D721Med (cell line): ENCODE measurements at regions not wholly inside any gene's neighbourhood (a gene's known extent, or its start where the extent isn't known, plus 50 kb on each side); places are given as distances from the start of the nearest gene placed in this dataset.

ENCODE experiments used
- DNase-seq: peaks from one replicate; pipeline ENCODE4 v3.0.0; 2011; ENCODE audit warnings: low spot score; ENCODE audit not compliant: insufficient read length
- FAIRE-seq: peaks from 2 replicates; lab custom pipeline; 2011; peaks lifted over from hg19 to GRCh38; lab: Jason Lieb, UNC
- TF ChIP-seq, protein P1 (sequence below): IDR thresholded peaks from 2 replicates; pipeline ENCODE4 v1.5.1; 2012; ENCODE audit warnings: mild to moderate bottlenecking, control low read depth; ENCODE audit not compliant: insufficient read depth; ENCODE audit errors: missing control alignments

DNA sequence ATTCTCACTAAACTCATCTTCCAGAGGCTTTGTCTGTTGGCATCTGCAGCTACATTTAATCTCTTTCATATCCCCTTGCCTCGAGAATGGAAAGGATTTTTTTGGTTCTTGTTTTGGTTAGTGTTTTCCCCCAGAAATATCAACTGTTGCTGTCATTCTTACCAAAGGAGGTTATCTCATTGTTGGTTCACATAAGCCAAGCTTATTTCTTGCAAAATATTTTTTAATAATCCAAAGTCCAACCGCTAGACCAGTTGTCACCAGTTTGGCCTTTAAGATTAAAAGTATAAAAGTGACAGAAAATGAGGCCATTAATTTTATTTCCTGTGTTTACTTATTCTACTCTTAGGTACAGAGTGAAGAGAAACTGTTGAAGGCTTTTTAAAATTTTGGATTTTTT is 66.5 kb upstream of the PROX1 start:
- DNase-seq (no peak), FAIRE-seq (peak; percentile 63)
- TF ChIP-seq, protein P1, sequence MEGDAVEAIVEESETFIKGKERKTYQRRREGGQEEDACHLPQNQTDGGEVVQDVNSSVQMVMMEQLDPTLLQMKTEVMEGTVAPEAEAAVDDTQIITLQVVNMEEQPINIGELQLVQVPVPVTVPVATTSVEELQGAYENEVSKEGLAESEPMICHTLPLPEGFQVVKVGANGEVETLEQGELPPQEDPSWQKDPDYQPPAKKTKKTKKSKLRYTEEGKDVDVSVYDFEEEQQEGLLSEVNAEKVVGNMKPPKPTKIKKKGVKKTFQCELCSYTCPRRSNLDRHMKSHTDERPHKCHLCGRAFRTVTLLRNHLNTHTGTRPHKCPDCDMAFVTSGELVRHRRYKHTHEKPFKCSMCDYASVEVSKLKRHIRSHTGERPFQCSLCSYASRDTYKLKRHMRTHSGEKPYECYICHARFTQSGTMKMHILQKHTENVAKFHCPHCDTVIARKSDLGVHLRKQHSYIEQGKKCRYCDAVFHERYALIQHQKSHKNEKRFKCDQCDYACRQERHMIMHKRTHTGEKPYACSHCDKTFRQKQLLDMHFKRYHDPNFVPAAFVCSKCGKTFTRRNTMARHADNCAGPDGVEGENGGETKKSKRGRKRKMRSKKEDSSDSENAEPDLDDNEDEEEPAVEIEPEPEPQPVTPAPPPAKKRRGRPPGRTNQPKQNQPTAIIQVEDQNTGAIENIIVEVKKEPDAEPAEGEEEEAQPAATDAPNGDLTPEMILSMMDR = no peak

DNA sequence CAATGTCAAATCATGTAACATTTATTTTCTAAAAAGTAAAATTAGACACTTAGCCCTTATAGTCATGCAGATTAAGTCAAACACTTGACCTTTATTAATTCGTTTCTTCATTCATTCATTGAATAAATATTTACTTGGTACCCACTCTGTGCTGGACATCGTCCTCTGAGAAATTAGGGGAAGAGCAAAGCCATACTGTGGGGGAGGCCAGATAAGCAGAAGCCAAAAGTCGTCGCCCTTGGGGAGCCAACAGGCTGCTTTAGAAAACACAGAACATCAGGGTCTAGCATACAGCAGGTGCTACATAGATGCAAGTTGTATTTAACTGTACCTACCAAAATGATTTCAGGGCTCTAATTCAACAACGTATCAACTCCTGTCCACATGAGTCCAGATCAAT is 66.1 kb upstream of the PROX1 start:
- TF ChIP-seq, protein P1 = no peak
- DNase-seq (no peak), FAIRE-seq (no peak)

DNA sequence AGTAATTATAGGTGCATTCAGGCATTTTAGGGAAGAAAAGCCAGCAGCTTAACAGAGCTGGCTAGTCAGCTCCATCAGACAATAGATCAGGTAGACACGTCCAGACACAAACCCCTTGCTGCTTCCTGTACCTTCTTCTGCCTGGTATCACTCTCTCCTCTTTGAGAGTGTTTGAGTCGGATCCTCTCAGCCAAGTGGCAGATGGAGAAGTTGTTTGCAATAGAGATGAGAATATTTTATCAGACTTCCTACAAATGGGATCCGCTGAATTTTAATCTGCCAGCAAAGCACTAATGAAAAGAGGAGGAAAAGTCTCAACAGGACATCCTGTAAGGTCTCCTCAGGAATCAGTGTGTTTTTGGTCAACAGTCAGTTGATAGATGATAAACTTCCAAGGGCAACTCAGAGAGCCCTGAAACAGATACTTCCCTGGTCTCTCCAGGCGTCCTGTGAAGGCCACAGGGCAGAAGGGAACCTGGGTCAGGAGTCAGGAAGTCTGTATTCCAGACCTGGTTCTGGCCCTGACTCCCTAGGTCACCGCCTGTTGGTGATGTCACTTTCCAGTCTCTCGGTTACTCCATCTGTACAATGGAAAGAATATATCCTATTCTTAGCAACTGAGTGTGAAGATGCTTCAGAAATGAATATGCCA is 62.1 kb upstream of the PROX1 start:
- TF ChIP-seq, protein P1 = no peak
- DNase-seq = no peak
- no peak for FAIRE-seq

DNA sequence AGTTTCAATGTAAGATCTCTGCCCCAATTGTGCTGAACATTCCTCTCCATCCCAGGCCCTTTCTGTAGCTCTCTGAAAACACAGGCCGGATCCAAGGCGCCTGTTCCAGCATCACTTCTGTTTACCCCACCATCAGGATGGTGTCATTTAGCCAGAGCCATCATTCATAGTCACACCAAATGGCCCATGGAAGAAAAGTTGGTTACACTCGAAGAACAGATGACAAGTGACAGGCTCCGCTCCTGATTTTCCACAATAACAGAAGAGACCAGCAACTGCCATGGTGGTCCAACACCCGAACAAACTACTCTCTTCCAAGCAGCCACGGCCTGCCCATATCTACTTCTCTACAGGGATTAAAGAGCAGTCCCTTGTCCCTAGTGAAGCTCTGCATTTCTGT is 59.9 kb upstream of the PROX1 start:
- TF ChIP-seq, protein P1 = no peak
- no peak for FAIRE-seq

DNA sequence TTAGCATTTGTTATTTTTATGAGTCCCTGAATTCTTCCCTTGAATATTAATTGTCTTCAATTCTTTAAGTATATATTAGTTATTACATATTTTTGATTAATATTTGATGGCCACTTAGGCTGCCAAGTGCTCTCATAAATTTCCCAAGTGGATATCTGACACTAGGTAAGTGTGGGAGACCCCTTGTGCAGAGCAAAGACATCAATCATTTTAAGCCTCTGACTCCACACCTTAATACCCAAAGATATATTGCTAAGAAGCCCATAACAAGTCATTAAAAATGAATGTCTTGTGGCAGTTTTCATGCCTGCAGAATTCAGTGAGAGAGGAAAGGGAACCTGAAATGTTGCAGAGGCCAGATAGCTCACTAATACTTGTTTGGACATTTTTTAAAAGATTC is 58.4 kb upstream of the PROX1 start:
- TF ChIP-seq, protein P1 = no peak
- FAIRE-seq (no peak), DNase-seq (no peak)

More for the DNA sequence above, 59.9 kb upstream of the PROX1 start:
- DNase-seq = no peak

DNA sequence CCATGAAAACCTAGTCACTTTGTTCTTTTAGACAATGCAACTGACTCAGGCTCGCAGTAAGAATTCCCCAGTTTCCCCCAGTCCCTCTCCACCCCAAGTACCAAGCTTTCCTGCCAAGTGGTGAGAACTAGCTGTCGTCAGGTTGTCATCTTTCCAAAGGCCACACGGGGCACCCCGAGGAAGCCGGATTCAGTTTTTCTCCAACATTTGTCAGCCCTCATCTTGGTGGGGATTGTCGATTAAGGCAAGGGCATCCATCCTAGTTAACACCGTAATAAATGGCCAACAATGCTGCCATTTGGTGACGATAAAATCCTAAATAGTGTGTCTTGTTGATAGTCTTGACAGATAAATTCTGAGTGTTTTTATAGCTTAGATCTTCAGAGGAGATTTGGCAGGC is 55.9 kb upstream of the PROX1 start:
- TF ChIP-seq, protein P1 = peak; percentile 16
- FAIRE-seq (peak; percentile 69), DNase-seq (no peak)

DNA sequence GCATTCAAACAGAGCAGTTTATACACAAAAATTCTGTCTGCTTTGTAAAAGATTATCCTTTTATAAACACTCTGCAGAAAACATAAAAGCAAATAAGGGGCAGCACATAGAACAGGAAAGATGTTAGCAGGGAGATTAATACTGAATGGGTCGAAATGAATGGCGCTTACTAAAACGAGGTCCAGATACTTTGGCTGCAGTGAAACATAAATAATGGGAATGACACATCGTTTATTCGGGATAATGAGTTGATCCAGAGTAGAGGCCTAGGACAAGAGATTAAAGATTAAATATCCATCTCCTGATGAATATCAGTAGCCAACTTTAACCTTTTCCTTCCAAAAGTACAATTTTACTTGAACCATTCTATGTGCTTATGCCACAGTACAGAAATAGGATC is 54.4 kb upstream of the PROX1 start:
- FAIRE-seq (no peak), DNase-seq (no peak)
- TF ChIP-seq, protein P1 = no peak
